GM19351 (cell line): ENCODE measurements at regions not wholly inside any gene's neighbourhood (a gene's known extent, or its start where the extent isn't known, plus 50 kb on each side); places are given as distances from the start of the nearest gene placed in this dataset.

Experiments
- ATAC-seq: cut with Tn5 transposase; IDR thresholded peaks from one replicate; pipeline ENCODE4 v1.9.1; 2021; ENCODE audit warnings: mild to moderate bottlenecking, moderate library complexity; ENCODE audit not compliant: unreplicated experiment

DNA sequence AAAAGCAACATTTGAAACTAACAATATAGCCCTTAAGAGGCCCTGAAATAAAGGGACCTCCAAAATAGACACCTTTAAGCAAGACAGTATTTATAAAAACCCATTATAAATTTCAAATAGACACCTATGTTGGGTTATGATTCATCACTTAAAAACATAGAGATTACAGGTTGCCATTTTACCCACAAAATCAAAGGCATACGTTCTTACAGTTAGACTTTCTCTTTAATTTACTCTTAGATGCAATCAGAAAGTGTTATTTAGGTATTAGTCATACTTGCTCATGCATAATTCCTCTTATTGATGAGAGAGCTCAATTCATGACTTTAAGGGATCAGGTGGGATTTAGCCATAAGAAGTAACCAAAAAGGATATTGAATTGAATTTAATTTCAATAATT, 51.5 kb upstream of the TMEM200A start:
- peak; percentile 82 for ATAC-seq

DNA sequence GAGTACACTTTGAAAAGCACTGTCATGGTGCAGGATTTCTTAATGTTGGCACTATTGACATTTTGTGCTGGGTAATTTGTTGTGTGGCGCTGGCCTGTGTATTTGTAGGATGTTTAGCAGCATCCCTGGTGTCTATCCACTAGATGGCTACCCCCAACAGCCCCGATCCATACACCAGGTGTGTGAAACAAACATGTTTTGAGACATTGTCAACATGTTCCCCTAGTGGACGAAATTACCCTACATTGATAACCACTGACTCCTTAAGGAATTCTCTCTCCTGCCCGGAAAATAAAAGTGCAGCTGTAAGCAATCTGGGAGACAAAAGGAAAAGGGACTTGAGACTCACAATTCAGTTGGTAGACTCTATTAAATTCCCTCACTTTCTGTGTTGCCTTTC, 52.6 kb upstream of the TMEM200A start:
- ATAC-seq, result no peak

DNA sequence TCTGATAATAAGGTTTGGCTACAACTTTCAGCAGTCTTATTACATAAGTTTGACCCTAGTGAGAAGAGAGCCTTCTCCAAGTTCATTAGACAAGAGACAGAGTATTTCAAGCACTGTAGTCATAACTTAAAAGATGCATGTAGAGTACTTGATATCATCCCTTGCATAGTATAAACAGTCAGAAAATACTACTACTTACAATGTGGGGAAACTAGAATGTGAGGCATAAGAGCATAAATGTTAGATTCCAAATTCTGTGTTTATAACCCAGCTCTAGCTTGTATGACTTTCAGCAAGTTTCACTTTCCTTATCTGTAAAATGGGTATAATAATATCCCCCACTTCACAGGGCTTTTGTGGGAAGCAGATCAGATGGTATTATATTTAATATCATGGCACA, 56.8 kb upstream of the TMEM200A start:
- no peak for ATAC-seq

DNA sequence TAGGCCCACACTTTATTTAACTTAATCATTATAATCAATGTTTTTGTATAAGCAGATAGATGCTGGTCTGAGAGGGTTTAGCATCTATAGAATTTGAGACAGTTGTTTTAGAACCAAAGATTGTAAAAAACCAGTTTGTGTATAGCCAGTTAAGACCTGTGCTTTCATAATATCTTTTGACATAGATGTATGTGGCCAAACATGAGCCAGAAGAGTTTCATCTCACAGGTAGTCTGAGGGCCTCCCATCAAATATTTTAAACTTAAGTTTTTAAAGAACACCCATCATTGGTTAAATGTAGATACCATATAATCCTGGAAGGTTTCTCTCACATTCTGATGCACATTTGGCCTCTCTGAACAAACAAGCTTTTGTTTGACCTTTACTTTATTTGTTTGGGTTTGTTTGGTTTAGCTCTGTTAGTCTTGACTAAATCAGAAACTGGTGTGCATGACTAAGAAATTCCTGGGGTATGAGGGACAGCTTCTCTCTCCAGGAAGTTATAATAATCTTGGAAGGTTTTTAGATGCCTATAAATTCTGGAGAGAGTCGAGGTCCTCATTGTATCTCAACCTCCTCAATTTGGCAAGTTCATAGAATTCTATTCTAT, 58.0 kb upstream of the TMEM200A start:
- ATAC-seq, result no peak

DNA sequence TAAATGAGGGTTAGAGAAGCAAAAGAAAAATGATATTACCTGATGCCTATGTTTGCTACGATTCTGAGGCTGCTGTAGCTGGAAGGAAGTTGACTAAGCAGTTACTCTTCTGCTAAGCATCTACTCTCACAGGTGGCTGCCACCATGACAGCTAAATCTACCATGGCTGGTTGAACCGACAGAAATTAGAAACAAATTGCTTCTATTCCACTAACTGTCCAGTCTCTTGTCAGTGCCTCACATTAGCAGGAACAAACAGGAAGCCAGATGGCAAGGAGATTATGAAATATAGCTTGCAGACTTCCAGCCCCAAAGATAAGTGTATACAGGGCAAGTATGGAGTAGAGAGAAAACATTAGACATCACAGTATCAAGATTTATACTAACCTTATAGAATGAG, 59.4 kb upstream of the TMEM200A start:
- ATAC-seq, result no peak

DNA sequence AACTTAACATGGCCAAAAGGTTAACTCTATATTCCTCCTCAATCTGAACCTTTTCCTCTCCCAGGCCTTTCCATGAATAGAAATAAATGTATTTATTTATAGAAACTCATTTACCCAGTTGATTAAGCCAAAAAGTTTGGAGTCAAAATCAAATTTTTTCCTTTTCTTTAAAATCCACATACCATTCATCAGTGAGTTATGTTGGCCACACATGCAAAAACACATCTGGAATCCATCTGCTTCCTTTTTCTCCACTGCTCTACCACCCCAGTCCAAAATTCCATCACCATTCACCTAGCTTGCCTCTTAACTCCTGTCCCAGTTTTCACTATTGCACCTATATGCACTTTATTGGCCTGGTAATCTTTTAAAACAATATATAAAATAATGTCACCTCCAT, 62.4 kb upstream of the TMEM200A start:
- no peak for ATAC-seq

DNA sequence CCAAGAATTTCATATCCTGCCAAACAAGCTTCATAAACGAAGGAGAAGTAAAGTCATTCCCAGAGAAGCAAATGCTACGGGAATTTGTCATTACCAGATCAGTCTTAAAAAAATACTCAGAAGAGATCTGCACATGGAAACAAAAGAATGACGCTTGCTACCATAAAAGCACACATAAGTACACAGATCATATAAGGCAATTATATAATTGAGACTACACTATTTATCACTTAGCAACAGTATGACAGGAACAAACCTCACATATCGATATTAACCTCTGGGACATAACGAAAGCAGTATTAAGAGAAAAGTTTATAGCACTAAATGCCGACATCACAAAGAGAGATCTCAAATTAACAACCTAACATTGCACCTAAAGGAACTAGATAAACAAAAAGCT, 67.6 kb upstream of the TMEM200A start:
- no peak for ATAC-seq

DNA sequence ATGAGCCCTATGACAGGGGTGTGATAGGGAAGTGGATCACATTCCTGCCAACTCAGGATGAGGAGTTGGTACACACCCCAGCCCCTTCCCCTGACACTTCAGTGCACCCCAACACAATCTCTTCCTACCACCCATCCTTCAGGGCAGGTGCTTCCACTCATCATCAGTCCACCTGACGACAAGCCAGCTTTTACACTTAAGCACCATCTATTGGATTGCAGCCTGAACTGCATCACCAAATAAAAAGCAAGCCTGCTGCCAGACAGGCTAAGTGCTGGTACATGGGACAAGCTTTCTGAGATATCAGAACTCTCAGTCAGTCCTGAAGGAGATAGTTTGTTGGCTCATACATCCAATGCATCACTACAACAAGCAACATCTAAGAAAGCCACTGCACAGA, 69.0 kb upstream of the TMEM200A start:
- no peak for ATAC-seq

DNA sequence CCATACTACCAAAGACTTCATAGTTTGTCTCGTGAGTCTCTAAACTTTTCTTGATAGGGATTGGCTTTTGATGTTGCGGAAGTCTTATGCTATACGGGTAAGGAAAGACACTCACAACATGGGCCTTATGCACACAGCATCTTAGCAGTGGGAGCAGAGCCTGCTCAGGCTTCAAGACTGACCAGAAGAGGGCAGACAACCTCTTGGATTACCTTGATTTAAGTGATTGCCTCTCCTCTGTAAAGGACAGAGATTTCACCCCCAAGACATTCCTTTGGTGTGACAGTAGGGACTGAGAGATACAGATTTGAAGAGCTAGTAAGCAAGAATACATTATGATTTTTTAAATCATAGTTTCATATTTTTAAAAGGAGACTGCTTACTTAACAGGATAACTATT, 71.0 kb upstream of the SAMD3 start:
- ATAC-seq, result peak; percentile 84

DNA sequence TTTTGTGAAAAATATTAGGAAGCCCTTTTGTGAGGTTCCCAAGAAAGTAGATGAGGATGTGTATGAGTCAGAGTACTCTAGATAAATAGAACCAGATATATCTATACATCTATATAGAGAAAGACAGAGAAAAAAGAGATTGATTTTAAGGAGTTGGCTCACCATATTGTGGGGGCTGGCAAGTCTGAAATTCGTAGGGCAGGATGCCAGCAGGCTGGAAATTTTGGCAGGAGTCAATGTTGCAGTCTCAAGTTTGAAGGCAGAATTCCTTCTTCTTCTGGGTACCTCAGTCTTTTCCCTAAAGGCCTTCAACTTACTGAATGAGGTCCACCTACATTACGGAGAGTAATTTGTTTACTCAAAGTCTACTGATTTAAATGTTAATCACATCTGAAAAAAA, 65.3 kb upstream of the SAMD3 start:
- ATAC-seq, result no peak

DNA sequence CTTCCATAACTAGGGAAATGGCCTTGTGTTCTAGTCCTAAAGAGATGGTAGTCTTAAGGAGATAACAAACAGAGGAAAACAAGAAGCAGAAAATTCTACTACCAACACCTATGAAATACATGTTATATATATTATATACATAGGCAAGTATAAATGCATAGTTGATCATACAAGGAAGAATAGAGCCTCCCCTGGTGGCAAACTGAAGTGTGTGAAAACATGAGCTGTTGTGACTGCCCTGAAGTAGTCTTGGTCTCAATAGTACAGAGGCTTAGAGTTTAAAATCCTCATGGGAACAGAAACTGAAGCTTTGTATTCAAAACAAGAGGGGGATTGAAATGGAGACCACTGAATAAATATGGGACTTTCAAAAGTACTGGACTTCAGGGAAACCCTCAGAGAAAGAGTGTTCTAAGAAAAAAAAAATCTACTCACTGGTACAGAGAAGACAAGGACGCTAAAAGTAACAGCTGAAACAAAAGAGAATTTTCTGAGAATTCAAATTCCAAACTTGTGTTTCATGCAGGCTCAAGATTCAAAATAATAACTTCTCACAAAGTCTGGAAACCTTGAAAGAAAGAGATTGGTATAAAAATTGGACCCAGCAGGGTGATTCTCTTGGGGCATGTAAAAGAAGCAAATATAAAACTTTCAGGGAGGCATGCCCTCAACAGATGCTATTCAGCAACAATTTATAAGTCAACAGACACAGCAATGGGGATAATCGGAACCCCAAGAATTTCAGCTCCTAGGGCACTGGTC, 59.7 kb upstream of the SAMD3 start:
- peak; percentile 89 for ATAC-seq

DNA sequence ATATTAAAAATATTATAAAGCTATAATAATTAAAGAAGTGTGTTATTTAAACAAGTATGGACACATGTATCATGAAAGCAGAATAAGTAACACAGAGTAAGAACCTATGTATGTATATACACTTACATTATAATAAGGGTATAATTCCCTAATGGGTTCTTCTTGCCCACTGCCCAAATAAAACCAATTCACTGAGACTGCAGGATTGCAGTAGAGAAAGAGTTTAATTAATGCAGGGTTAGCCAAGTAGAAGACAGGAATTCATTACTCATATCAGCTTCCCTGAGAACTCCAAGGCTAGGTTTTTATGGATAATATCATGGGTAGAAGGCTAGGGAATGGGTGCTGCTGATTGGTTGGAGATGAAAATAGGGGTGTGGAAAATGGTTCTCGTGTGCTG, 53.8 kb upstream of the SAMD3 start:
- no peak for ATAC-seq

DNA sequence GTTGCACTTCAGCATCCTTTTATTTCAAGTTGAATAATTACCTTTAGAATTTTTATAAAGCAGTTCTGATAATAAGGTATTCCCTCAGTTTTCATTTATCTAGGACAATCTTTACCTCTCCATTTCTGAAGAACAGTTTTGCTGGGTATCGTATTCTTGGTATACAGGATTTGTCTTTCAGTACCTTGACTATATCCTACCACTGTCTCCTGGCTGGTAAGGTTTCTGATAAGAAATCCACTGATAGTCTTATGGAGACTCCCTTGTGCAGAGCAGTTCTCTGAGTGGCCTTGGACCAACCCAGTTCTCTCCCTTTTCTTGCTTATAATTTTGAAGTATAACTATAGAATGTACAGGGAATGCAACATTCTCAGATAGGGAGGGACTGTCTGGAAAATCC, 51.3 kb upstream of the SAMD3 start:
- ATAC-seq, result no peak
